NT2/D1 (cell line): ENCODE measurements at regions not wholly inside any gene's neighbourhood (a gene's known extent, or its start where the extent isn't known, plus 50 kb on each side); places are given as distances from the start of the nearest gene placed in this dataset.

Experiments
- SUZ12 ChIP-seq: IDR thresholded peaks from 2 replicates; pipeline ENCODE4 v1.6.1; 2011; ENCODE audit not compliant: insufficient read length, insufficient read depth; ENCODE audit errors: extremely low read depth
- YY1 ChIP-seq: IDR thresholded peaks from 2 replicates; pipeline ENCODE4 v1.6.1; 2011; ENCODE audit not compliant: insufficient read length, insufficient read depth
- ZNF274 ChIP-seq: IDR thresholded peaks from 2 replicates; pipeline ENCODE4 v1.6.1; 2011; ENCODE audit warnings: mild to moderate bottlenecking, low read depth, low read length

- TF ChIP-seq SUZ12 (no peak), YY1 (no peak), ZNF274 (no peak)
Measured at GRCh38 chr12:19666070-19666469, 226.8 kb downstream of the AEBP2 start.
